Caco-2 (cell line): ENCODE measurements at regions not wholly inside any gene's neighbourhood (a gene's known extent, or its start where the extent isn't known, plus 50 kb on each side); places are given as distances from the start of the nearest gene placed in this dataset.

ENCODE experiments used
- BruUV-seq: library from RNA; stranded (reverse); fragments of 400-500 nt; replicated peaks from 2 replicates; lab custom pipeline; 2021; lab: Mats Ljungman, UMichigan
- CTCF ChIA-PET: fragments of 300-600 bp; sonication (Branson Sonifier 250); formaldehyde crosslinking; loops from one replicate; lab custom pipeline; 2022; ENCODE audit warnings: antibody characterized with exemption; lab: Charles Lee
- POLR2A ChIA-PET: fragments of 300-600 bp; sonication (Branson Sonifier 250); formaldehyde crosslinking; loops from one replicate; lab custom pipeline; 2022; ENCODE audit warnings: antibody characterized with exemption; lab: Charles Lee
- DNase-seq, 2 experiments: peaks; one replicate each; pipeline versions ENCODE4 v3.0.0 to v3.0.0-alpha.2; 2020 to 2022
- H3K27me3 ChIP-seq: replicated peaks from 2 replicates; pipeline ENCODE4 v1.6.0; 2011; ENCODE audit warnings: low read length; ENCODE audit not compliant: control insufficient read depth, insufficient read depth
- H3K36me3 ChIP-seq: 2 replicates; pipeline ENCODE4 v1.5.1; 2011; ENCODE audit warnings: low read length; ENCODE audit not compliant: control insufficient read depth, insufficient read depth
- H3K4me1 ChIP-seq: fragments of 250-450 bp; sonication (Bioruptor Pico); 2 replicates; pipeline ENCODE4 v1.5.1; 2020; ENCODE audit warnings: mild to moderate bottlenecking
- H3K4me3 ChIP-seq: 2 replicates; pipeline ENCODE4 v1.5.1; 2011; ENCODE audit warnings: low read depth, mild to moderate bottlenecking, control low read depth, low read length
- H3K9me3 ChIP-seq: fragments of 250-450 bp; sonication (Bioruptor Pico); 2 replicates; pipeline ENCODE4 v1.5.1; 2020; ENCODE audit warnings: mild to moderate bottlenecking, moderate library complexity
- H3K27ac Mint-ChIP-seq: one replicate; pipeline ENCODE4 v1.8.0; 2022; ENCODE audit warnings: mixed read lengths; ENCODE audit not compliant: unreplicated experiment
- H3K27me3 Mint-ChIP-seq: one replicate; pipeline ENCODE4 v1.8.0; 2022; ENCODE audit warnings: mixed read lengths; ENCODE audit not compliant: insufficient read depth, unreplicated experiment
- H3K36me3 Mint-ChIP-seq: one replicate; pipeline ENCODE4 v1.8.0; 2022; ENCODE audit warnings: mild to moderate bottlenecking, mixed read lengths; ENCODE audit not compliant: insufficient read depth, unreplicated experiment
- H3K4me1 Mint-ChIP-seq: one replicate; pipeline ENCODE4 v1.8.0; 2022; ENCODE audit warnings: low read depth, mixed read lengths; ENCODE audit not compliant: unreplicated experiment
- H3K4me3 Mint-ChIP-seq: one replicate; pipeline ENCODE4 v1.8.0; 2022; ENCODE audit warnings: mild to moderate bottlenecking, moderate library complexity, mixed read lengths; ENCODE audit not compliant: unreplicated experiment
- H3K9me3 Mint-ChIP-seq: one replicate; pipeline ENCODE4 v1.8.0; 2022; ENCODE audit warnings: mixed read lengths; ENCODE audit not compliant: unreplicated experiment
- intact Hi-C: fragments of 100-400 bp; cut with micrococcal nuclease; formaldehyde crosslinking; loops from one replicate; pipeline ENCODE4 v1.10.0; 2022; ENCODE audit not compliant: unreplicated experiment
- TF ChIP-seq, protein P1 (sequence below), 2 experiments: fragments of 200-600 bp in 1 of 2; IDR thresholded peaks; 1 replicate in 1 of 2; 2 replicates in 1 of 2; pipeline versions ENCODE4 v1.5.1 to v1.8.0; 2011 to 2022; ENCODE audit warnings: antibody characterized with exemption in 1 of 2, control low read depth in 1 of 2, inconsistent platforms in 1 of 2, low read depth in 1 of 2, low read length in 1 of 2, mild to moderate bottlenecking in 1 of 2, moderate library complexity in 1 of 2; ENCODE audit not compliant: insufficient read depth in 1 of 2, severe bottlenecking in 1 of 2, unreplicated experiment in 1 of 2

DNA sequence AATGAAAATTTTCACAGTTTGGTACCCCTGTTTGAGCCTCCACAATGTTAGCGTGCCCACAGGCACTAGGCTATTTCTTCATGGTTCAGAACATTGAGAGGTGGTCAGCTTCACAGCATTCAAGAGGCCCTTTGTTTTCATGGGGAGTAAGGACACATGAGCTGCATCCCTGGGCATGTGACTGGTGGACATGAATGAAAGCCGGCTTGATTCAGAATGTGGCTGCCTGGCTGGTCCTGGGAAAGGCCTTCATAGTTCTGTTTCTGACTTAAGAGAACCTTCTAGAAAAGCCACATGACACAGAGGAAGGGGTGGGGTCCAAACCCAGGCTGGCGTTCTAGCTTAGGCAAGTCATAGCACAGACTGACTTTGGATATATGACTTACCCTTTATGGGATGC, 420.6 kb downstream of the CMPK2 start:
- Mint-ChIP-seq H3K27me3 (no peaks in the 10 kb centered on the region), H3K4me1 (no peaks in the 10 kb centered on the region), H3K4me3 (no peak overlapping the region), H3K9me3 (no peaks in the 10 kb centered on the region), H3K36me3 (no peaks in the 10 kb centered on the region), H3K27ac (no peak overlapping the region)
- POLR2A ChIA-PET, result no interaction called here
- no peaks in the 10 kb centered on the region for H3K27me3 ChIP-seq
- TF ChIP-seq, protein P1, sequence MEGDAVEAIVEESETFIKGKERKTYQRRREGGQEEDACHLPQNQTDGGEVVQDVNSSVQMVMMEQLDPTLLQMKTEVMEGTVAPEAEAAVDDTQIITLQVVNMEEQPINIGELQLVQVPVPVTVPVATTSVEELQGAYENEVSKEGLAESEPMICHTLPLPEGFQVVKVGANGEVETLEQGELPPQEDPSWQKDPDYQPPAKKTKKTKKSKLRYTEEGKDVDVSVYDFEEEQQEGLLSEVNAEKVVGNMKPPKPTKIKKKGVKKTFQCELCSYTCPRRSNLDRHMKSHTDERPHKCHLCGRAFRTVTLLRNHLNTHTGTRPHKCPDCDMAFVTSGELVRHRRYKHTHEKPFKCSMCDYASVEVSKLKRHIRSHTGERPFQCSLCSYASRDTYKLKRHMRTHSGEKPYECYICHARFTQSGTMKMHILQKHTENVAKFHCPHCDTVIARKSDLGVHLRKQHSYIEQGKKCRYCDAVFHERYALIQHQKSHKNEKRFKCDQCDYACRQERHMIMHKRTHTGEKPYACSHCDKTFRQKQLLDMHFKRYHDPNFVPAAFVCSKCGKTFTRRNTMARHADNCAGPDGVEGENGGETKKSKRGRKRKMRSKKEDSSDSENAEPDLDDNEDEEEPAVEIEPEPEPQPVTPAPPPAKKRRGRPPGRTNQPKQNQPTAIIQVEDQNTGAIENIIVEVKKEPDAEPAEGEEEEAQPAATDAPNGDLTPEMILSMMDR (IDR thresholded peaks at IDR 0.05; ENCODE audit: insufficient read depth in 1 of 2, low read depth in 1 of 2, low read length in 1 of 2, severe bottlenecking in 1 of 2, unreplicated experiment in 1 of 2), result no peak
- DNase-seq, result no peak
- H3K4me1 ChIP-seq, result no peaks in the 10 kb centered on the region
- no TSS peak for BruUV-seq
- intact Hi-C loops, result no loop called here
- H3K4me3 ChIP-seq, result no peak overlapping the region
- CTCF ChIA-PET, result no interaction called here
- no peaks in the 10 kb centered on the region for H3K9me3 ChIP-seq
- H3K36me3 ChIP-seq, result no peaks in the 10 kb centered on the region

DNA sequence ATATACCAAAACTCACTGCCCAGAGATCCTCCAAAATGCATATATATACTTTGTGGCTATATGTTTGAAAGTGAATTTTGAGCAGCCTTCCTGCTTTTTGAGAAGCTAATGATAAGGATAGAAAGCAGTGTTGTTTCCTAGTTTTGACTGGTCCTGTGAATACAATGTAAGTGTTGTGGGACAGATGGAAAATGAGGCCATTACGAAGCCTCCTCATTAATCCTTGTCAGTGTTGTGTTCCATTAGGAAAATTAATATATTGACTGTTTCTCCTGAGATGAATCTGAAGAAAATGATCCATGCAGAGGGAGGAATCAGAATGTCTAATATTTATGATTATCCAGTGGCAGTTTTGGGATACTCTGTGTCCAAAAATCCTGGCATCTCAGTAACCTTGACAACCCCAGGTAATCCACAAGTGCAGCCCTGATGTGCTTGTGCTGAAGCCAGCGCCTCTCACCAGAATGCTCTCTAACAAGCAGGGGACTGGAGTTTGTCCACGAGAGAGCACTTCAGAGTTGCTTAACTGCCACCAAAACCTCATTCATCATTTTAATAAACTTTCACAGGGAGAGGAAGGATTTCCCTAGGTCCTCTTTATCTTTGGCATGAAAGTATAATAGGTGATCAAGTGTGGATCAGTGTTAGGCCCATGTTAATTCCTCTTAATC, 418.6 kb downstream of the CMPK2 start:
- CTCF ChIA-PET, result no interaction called here
- Mint-ChIP-seq H3K4me3 (no peak overlapping the region), H3K36me3 (no peaks in the 10 kb centered on the region), H3K4me1 (no peaks in the 10 kb centered on the region), H3K27me3 (no peaks in the 10 kb centered on the region), H3K27ac (no peak overlapping the region), H3K9me3 (no peaks in the 10 kb centered on the region)
- DNase-seq, result no peak
- H3K4me1 ChIP-seq, result no peaks in the 10 kb centered on the region
- H3K4me3 ChIP-seq, result no peak overlapping the region
- H3K27me3 ChIP-seq, result no peaks in the 10 kb centered on the region
- no TSS peak for BruUV-seq
- POLR2A ChIA-PET, result no interaction called here
- TF ChIP-seq, protein P1 (IDR thresholded peaks at IDR 0.05; ENCODE audit: insufficient read depth in 1 of 2, low read depth in 1 of 2, low read length in 1 of 2, severe bottlenecking in 1 of 2, unreplicated experiment in 1 of 2), result no peak
- intact Hi-C loops, result no loop called here
- no peaks in the 10 kb centered on the region for H3K9me3 ChIP-seq
- no peaks in the 10 kb centered on the region for H3K36me3 ChIP-seq

DNA sequence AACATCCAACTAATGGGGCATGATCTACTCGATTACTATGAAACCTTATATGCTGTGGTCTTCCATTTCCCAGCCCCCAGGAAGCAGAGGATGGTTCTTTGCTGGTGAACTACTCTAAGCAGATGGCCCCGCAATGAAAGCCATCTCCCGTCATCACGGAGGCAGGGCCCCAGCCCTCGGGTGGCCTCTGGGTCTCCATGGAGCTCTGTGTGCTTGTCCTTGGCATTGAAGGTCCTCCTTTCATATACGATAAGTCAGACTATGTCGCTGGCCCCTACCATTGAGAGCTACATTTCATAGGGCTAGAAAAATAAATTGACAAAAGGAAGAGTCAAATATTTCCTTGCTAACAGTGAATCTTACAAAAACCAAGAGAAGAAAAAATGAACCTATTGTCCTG, 416.8 kb downstream of the CMPK2 start:
- Mint-ChIP-seq H3K4me1 (no peaks in the 10 kb centered on the region), H3K9me3 (no peaks in the 10 kb centered on the region), H3K27ac (no peak overlapping the region), H3K4me3 (no peak overlapping the region), H3K27me3 (no peaks in the 10 kb centered on the region), H3K36me3 (no peaks in the 10 kb centered on the region)
- intact Hi-C loops, result no loop called here
- CTCF ChIA-PET, result no interaction called here
- Histone ChIP-seq H3K4me1 (no peaks in the 10 kb centered on the region), H3K27me3 (no peaks in the 10 kb centered on the region), H3K4me3 (no peak overlapping the region), H3K9me3 (no peaks in the 10 kb centered on the region), H3K36me3 (no peaks in the 10 kb centered on the region)
- no peak for DNase-seq
- POLR2A ChIA-PET, result no interaction called here
- no TSS peak for BruUV-seq
- TF ChIP-seq, protein P1 (IDR thresholded peaks at IDR 0.05; ENCODE audit: insufficient read depth in 1 of 2, low read depth in 1 of 2, low read length in 1 of 2, severe bottlenecking in 1 of 2, unreplicated experiment in 1 of 2), result no peak
